ENCODE measurements at regions not wholly inside any gene's neighbourhood (a gene's known extent, or its start where the extent isn't known, plus 50 kb on each side); places are given as distances from the start of the nearest gene placed in this dataset.

DNA sequence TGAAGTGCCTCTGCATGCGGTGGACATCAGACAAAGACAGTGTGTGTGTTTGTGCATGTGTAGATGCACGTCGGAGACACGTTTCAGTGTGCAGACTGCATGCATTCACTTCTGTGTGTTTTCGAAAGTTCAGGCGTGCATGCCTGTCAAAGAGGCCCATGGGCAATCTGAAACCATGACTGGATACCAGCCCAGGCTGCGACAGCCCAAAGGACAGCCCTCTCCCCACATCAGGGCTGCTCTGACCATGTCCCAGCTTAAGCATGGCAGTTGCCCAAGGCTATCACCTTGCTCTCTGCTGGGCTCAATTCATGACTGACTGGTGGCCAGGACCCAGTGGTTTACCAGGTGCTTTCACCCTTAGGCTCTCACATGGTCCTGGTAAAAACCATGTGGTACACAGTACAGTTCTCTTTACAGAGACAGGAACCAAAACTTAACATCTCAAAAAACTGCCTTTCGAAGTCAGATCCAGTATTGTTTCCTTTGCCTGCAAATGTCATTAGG lies 423.7 kb upstream of the CADM1 start:
- no peak for DNase-seq (ENCODE audit: low spot score)

DNA sequence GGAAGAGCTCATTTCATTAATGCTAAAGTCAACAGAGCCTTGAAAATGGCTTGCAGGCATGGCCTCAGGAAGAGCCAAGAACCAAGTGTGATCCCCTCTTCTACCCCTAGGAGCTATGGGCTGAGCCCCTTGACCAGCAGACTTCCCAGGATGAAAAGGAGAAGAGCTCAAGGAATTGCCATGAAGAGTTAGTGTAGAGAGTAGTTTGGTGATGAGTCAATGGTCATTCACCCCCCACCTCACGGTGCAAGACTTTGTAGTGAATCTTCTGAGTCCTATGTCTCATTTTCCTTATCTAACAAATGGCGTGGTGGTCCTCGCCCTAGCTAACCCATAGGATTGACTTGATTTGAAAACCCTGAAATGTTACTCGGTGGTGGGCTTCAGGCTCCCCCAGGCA lies 422.4 kb upstream of the CADM1 start:
- DNase-seq (ENCODE audit: low spot score), result no peak

- no peak for DNase-seq (ENCODE audit: low spot score)
Observed at GRCh38 chr11:115926138-115926537, 421.9 kb upstream of the CADM1 start.

DNA sequence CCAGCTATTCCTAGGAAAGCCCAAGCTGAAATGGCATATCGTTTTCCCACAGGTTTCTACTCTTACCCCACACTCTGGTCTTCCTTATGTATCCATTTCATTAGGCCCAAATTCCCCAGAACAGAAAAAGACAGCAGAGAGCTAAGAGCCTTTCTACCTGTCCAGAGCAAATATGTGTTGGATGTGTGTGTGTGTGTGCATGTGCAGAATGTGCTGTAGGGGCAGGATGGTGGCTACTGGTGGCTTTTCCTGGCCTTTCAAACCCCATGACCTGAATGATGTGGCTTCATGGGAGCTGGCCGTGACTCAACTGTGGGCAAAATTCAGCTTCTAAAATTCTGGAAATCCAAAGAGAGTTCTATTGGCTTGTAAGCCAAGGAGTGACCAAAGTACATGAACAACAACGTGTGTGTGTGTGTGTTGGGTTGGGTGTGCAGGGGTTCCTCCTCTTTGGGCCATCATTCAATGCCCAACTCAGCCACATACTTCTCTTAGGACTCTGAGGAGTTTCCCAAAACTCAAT lies 421.4 kb upstream of the CADM1 start:
- DNase-seq (ENCODE audit: low spot score), result no peak

DNA sequence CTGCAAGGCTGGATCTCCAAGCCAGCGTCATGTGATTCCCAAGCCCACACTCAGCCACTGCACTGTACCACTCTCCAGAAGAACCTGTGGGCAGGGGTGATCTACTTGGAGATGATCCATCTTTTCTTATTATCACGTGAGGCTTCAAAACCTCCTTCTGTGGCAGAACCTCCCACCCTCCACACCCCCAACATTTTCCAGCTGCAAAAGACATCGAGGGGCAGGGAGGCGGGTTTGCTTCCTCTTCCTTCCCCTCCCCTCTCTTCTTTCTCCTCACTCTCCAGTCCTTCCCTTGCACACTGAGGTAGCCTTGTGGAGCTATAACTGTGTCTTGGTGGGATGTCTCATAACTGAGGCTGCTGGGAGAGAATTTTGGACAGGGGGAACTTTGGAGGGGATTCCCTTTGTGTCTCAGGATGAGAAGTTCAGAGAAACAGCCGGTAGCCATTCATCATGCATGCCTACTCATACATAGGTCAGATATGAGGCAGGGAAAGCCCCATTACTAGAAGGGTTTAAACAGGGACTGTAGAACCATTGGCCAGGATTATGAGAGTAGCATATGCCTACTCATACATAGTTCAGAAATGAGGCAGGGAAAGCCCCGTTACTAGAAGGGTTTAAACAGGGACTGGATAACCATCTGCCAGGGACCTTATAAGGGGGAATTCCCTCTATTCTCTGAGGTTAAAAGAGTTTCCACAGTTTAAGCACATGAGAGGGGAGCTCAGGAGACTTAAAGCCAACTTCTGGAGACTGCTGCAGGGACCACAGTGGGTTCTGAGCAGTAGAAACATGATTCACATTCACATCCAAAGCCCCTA lies 420.7 kb upstream of the CADM1 start:
- peak; percentile 32 for DNase-seq (ENCODE audit: low spot score)

GRCh38 chr11:115922876-115923275 lies 418.7 kb upstream of the CADM1 start:
- DNase-seq (ENCODE audit: low spot score), result no peak

DNA sequence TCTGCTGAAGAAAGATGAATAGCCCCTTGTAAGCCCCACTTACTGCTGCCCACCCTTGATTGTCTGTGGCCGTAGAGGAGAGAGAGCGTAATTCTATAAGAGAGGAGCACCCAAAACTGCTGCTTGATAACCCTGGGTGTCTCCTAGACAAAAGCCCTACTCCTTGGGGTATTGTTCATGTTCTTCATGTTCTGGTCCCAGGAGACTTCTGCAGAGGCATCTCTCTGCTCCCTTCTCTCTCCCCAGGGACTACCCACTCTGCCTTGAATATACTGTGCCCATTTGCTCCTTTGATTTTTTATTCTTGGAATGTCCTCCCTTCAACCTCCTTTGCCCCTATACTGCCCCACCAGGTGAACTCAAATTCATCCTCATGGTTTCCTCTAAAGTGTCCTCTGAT lies 417.8 kb upstream of the CADM1 start:
- no peak for DNase-seq (ENCODE audit: low spot score)

DNA sequence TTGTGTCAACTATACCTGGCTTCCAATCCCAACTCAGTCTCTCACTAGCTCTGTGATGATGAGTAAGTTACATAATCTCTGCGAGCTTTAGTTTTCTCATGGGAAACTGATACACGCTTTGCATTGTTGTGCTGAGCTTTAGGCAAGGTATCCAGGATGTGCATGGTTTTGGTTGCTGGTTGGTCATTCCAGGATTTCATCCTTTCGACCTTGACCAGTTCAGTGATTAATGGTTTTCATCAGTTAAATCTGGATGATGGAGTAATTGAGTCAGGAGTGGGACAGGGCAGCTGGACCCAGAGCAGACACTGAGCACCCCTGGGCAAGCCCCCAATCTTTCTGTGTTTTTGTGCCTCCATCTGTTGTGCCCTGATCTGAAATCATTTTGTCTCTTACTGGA lies 417.3 kb upstream of the CADM1 start:
- no peak for DNase-seq (ENCODE audit: low spot score)

- no peak for DNase-seq (ENCODE audit: low spot score)
Observed at GRCh38 chr11:115920841-115921480, 416.7 kb upstream of the CADM1 start.

DNA sequence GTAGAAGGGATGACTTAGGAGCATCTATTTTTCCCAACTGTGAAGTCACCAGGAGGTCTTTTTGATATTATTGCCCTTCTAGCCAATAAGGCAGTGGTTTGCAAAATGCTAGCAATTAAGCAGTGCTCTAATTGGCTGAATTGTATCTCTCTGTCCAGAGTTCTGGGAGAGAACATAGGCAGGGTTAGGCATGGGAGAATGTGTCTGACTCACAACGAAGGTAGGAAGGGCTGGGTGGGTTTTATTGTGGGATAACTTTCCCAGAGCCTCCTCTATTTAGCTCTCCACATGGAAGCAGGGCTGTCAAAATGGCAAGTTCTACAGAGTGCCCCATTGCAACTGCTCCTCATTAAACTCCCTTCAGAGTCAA lies 415.9 kb upstream of the CADM1 start:
- DNase-seq (ENCODE audit: low spot score), result no peak

DNA sequence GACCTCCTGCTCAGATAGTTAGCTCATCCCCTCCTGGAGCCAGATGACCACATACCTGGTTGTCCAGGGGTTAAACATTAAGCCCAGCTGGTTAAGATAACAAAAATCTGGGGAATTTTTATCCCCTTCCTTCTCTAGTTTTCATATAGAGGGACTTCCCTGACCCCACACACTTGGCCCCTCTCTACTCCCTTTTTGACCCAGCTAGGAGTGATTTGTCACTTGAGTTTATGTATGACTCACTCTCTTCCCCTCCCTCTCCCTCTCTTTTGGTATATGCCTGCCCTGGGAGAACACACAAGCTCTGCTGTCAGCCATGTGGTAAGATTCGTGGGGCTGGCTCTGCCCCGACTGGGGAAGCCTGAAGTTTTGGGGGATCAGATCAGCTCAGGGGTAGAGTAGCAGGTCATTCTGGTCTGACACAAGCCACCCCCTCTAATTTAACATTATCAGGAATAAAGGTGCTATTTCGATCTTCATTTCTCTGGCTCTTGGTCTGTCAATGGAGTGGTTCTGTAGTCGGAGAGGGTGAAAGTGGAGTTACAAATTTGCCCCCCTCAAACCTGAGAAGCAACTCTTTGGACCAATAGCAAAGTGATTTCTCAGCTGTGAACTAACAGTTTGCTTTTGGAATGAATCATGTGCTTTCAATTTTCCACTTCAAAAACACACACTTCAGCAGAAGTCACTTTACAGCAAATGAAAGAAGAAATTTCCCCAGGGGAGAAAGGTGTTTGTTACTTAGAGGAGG lies 415.3 kb upstream of the CADM1 start:
- no peak for DNase-seq (ENCODE audit: low spot score)

- no peak for DNase-seq (ENCODE audit: low spot score)
Observed at GRCh38 chr11:115918576-115918975, 414.4 kb upstream of the CADM1 start.

- DNase-seq (ENCODE audit: low spot score), result no peak
Observed at GRCh38 chr11:115916608-115917007, 412.4 kb upstream of the CADM1 start.

- peak; percentile 19 for DNase-seq (ENCODE audit: low spot score)
Observed at GRCh38 chr11:115912484-115912945, 408.3 kb upstream of the CADM1 start.

DNA sequence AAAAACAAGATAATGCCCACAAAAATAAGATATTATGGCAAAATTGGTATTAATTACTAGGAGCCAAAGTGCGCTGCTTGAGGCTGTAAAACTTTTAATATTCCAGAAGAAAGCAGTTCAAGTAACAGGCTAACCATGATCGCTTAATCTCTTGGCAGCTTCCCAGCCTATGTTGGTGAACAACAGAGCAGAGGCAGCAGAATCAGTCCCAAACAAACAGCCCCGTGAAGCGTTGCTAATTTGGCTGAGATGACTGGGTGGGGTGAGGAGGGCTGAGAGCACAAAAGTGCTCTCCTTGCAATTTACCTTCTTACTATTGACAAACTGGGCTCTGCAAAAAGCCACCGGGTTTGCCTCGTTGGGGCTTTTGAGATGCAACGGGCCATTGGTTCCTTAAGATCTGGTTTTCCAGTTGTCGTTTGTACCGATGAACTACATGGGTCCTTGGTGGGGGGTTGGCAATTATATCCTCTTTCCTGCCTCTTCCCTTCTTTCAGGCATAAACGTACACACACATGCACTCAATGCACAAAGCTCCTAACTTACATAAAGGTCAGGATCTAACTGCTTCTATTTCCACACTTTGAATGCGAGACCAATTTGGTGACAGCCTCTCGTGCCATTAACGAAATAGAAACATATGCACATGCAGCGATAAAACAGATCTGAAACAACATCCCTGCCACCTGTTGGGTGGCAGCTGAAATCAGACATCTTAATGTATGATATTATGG lies 407.6 kb upstream of the CADM1 start:
- no peak for DNase-seq (ENCODE audit: low spot score)

GRCh38 chr11:115910379-115910778 lies 406.2 kb upstream of the CADM1 start:
- no peak for DNase-seq (ENCODE audit: low spot score)

GRCh38 chr11:115906171-115906570 lies 402.0 kb upstream of the CADM1 start:
- no peak for DNase-seq (ENCODE audit: low spot score)

DNA sequence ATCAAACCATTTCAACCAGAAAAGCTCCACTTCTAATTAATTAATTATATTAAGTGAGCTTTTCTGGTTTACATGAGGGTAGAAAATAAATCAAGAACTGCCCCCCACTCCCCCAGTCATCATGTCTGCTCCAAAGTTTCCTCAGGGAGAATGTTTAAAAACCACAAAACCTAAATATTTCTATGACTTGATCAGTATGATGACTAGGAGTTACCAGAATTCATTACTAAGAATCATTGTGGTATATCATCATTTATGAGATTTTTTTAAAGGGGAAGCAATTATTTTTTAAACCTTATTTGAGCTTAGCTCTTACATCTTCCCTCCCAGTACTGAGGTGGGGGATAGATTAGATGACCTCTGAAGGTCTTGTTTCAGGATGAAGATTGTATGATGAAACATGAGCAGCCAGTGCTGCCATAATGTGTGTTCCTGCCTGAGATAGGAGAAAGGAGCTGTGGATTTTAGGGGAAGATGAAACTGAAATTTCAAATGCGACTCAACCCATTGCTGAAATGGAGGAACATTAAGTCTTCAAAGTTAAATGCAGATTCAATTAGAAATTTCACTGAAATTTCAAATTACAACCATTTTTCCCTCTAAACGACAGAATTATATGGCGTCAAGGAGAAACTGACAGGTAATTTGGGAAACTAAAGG lies 401.3 kb upstream of the CADM1 start:
- DNase-seq (ENCODE audit: low spot score), result no peak

- DNase-seq (ENCODE audit: low spot score), result no peak
Observed at GRCh38 chr11:115903179-115903578, 399.0 kb upstream of the CADM1 start.

DNA sequence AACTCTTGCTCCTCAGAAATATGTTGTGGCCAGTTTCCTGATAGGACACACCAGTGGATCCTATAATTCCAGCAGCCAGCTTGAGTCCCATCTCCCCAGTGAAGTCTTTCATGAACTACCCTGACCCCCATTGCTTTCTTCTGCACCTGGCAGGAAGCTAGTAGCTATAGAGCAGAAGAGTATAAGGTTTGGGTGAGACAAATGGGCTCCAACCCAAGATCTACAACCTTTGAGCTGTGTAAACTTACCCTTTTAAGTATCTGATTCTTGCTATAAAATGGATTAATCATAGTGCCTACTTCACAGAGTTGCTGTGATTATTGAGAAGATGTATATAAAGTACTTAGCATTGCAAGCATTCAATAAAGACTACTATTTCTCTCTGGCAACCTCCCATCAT lies 396.9 kb upstream of the CADM1 start:
- DNase-seq (ENCODE audit: low spot score), result no peak

- DNase-seq (ENCODE audit: low spot score), result no peak
Observed at GRCh38 chr11:115900111-115900510, 395.9 kb upstream of the CADM1 start.

All from NAMALWA (cell line).